ENCODE measurements at regions not wholly inside any gene's neighbourhood (a gene's known extent, or its start where the extent isn't known, plus 50 kb on each side); places are given as distances from the start of the nearest gene placed in this dataset.
"Not testable (repeated sequence)": the region's sequence is repeated elsewhere in the genome, so short reads cannot be mapped to it uniquely, and the experiment has no call there.

GRCh38 chr2:36172824-36173223 is 182.8 kb upstream of the CRIM1 start:
- ChIA-PET CTCF (no interaction called here), POLR2A (ENCODE audit: low non-redundant PET) (no interaction called here)
- DNase-seq (ENCODE audit: low spot score), result no peak
- no peak for TF ChIP-seq CTCF (conservative IDR thresholded peaks at IDR 0.05; ENCODE audit: low read depth)
- no peak overlapping the region for H3K27ac ChIP-seq

- CTCF ChIA-PET, result no interaction called here
- POLR2A ChIA-PET (ENCODE audit: low non-redundant PET), result no interaction called here
These were observed 184.8 kb upstream of the CRIM1 start for GRCh38 chr2:36170805-36171204.

GRCh38 chr2:36169843-36170242 is 185.7 kb upstream of the CRIM1 start:
- ChIA-PET CTCF (no interaction called here), POLR2A (ENCODE audit: low non-redundant PET) (no interaction called here)
- DNase-seq (ENCODE audit: low spot score), result no peak
- TF ChIP-seq CTCF (conservative IDR thresholded peaks at IDR 0.05; ENCODE audit: low read depth), result no peak
- H3K27ac ChIP-seq, result no peak overlapping the region

More at GRCh38 chr2:36170805-36171204, 184.8 kb upstream of the CRIM1 start:
- TF ChIP-seq CTCF (conservative IDR thresholded peaks at IDR 0.05; ENCODE audit: low read depth), result no peak
- H3K27ac ChIP-seq, result no peak overlapping the region
- DNase-seq (ENCODE audit: low spot score), result no peak

- CTCF ChIA-PET, result interaction anchor here (0.6 kb wide), 1 partner anchor 246 kb away, joined by 3 read pairs; no protein-coding TSS in a partner anchor
- no peak for DNase-seq (ENCODE audit: low spot score)
- no peak overlapping the region for H3K27ac ChIP-seq
- no peak for TF ChIP-seq CTCF (conservative IDR thresholded peaks at IDR 0.05; ENCODE audit: low read depth)
- POLR2A ChIA-PET (ENCODE audit: low non-redundant PET), result no interaction called here
These were observed 187.5 kb upstream of the CRIM1 start for GRCh38 chr2:36168115-36168514.

GRCh38 chr2:36165132-36165531 is 190.4 kb upstream of the CRIM1 start:
- H3K27ac ChIP-seq, result no peak overlapping the region
- CTCF ChIA-PET, result no interaction called here
- no peak for TF ChIP-seq CTCF (conservative IDR thresholded peaks at IDR 0.05; ENCODE audit: low read depth)
- POLR2A ChIA-PET (ENCODE audit: low non-redundant PET), result no interaction called here
- DNase-seq (ENCODE audit: low spot score), result no peak

GRCh38 chr2:36163520-36164254 is 191.9 kb upstream of the CRIM1 start:
- POLR2A ChIA-PET (ENCODE audit: low non-redundant PET), result no interaction called here
- H3K27ac ChIP-seq, result no peak overlapping the region
- CTCF ChIA-PET, result interaction anchor here (1.1 kb wide), 1 partner anchor 10 kb away, joined by 3 read pairs; no protein-coding TSS in a partner anchor
- no peak for TF ChIP-seq CTCF (conservative IDR thresholded peaks at IDR 0.05; ENCODE audit: low read depth)
- DNase-seq (ENCODE audit: low spot score), result no peak

- H3K27ac ChIP-seq; POLR2A ChIA-PET (ENCODE audit: low non-redundant PET); DNase-seq (ENCODE audit: low spot score); CTCF ChIA-PET: not testable (repeated sequence)
These were observed 198.5 kb upstream of the CRIM1 start for GRCh38 chr2:36157093-36157492.
